ENCODE measurements at regions not wholly inside any gene's neighbourhood (a gene's known extent, or its start where the extent isn't known, plus 50 kb on each side); places are given as distances from the start of the nearest gene placed in this dataset.
"Not testable (repeated sequence)": the region's sequence is repeated elsewhere in the genome, so short reads cannot be mapped to it uniquely, and the experiment has no call there.

- DNase-seq (ENCODE audit: low read depth in 4 of 4, low spot score in 2 of 4): not testable (repeated sequence)
Observed at GRCh38 chr2:111463956-111464355, 343.2 kb downstream of the BCL2L11 start.

- DNase-seq (ENCODE audit: low read depth in 4 of 4, low spot score in 2 of 4): not testable (repeated sequence)
Observed at GRCh38 chr2:111464367-111464766, 343.7 kb downstream of the BCL2L11 start.

- not testable (repeated sequence) for DNase-seq (ENCODE audit: low read depth in 4 of 4, low spot score in 2 of 4)
Observed at GRCh38 chr2:111465521-111465920, 344.8 kb downstream of the BCL2L11 start.

- not testable (repeated sequence) for DNase-seq (ENCODE audit: low read depth in 4 of 4, low spot score in 2 of 4)
Observed at GRCh38 chr2:111466744-111467143, 346.0 kb downstream of the BCL2L11 start.

- DNase-seq (ENCODE audit: low read depth in 4 of 4, low spot score in 2 of 4): not testable (repeated sequence)
Observed at GRCh38 chr2:111470924-111471323, 350.2 kb downstream of the BCL2L11 start.

- DNase-seq (ENCODE audit: low read depth in 4 of 4, low spot score in 2 of 4): not testable (repeated sequence)
Observed at GRCh38 chr2:111471791-111472530, 351.2 kb downstream of the BCL2L11 start.

GRCh38 chr2:111472844-111473403, 352.2 kb downstream of the BCL2L11 start:
- DNase-seq (ENCODE audit: low read depth in 4 of 4, low spot score in 2 of 4): not testable (repeated sequence)

GRCh38 chr2:111473522-111473921, 352.8 kb downstream of the BCL2L11 start:
- DNase-seq (ENCODE audit: low read depth in 4 of 4, low spot score in 2 of 4): not testable (repeated sequence)

GRCh38 chr2:111474198-111474705, 353.5 kb downstream of the BCL2L11 start:
- not testable (repeated sequence) for DNase-seq (ENCODE audit: low read depth in 4 of 4, low spot score in 2 of 4)

GRCh38 chr2:111478335-111478734, 357.6 kb downstream of the BCL2L11 start:
- DNase-seq (ENCODE audit: low read depth in 4 of 4, low spot score in 2 of 4): not testable (repeated sequence)

- DNase-seq (ENCODE audit: low read depth in 4 of 4, low spot score in 2 of 4): not testable (repeated sequence)
Observed at GRCh38 chr2:111478871-111479318, 358.2 kb downstream of the BCL2L11 start.

- DNase-seq (ENCODE audit: low read depth in 4 of 4, low spot score in 2 of 4): not testable (repeated sequence)
Observed at GRCh38 chr2:111480016-111480625, 359.4 kb downstream of the BCL2L11 start.

- DNase-seq (ENCODE audit: low read depth in 4 of 4, low spot score in 2 of 4): not testable (repeated sequence)
Observed at GRCh38 chr2:111480633-111481032, 359.9 kb downstream of the BCL2L11 start.

- DNase-seq (ENCODE audit: low read depth in 4 of 4, low spot score in 2 of 4): not testable (repeated sequence)
Observed at GRCh38 chr2:111481219-111481618, 360.5 kb downstream of the BCL2L11 start.

GRCh38 chr2:111482987-111483679, 362.4 kb downstream of the BCL2L11 start:
- not testable (repeated sequence) for DNase-seq (ENCODE audit: low read depth in 4 of 4, low spot score in 2 of 4)

- DNase-seq (ENCODE audit: low read depth in 4 of 4, low spot score in 2 of 4): not testable (repeated sequence)
Observed at GRCh38 chr2:111484097-111484496, 363.4 kb downstream of the BCL2L11 start.

GRCh38 chr2:111485895-111486294, 365.2 kb downstream of the BCL2L11 start:
- DNase-seq (ENCODE audit: low read depth in 4 of 4, low spot score in 2 of 4): not testable (repeated sequence)

GRCh38 chr2:111488451-111488850, 367.7 kb downstream of the BCL2L11 start:
- DNase-seq (ENCODE audit: low read depth in 4 of 4, low spot score in 2 of 4): not testable (repeated sequence)

- DNase-seq (ENCODE audit: low read depth in 4 of 4, low spot score in 2 of 4): not testable (repeated sequence)
Observed at GRCh38 chr2:111489460-111489859, 368.7 kb downstream of the BCL2L11 start.

- not testable (repeated sequence) for DNase-seq (ENCODE audit: low read depth in 4 of 4, low spot score in 2 of 4)
Observed at GRCh38 chr2:111491181-111491580, 370.5 kb downstream of the BCL2L11 start.

- not testable (repeated sequence) for DNase-seq (ENCODE audit: low read depth in 4 of 4, low spot score in 2 of 4)
Observed at GRCh38 chr2:111491614-111492013, 370.9 kb downstream of the BCL2L11 start.
